Neural cell (in vitro differentiated cells): ENCODE measurements at regions not wholly inside any gene's neighbourhood (a gene's known extent, or its start where the extent isn't known, plus 50 kb on each side); places are given as distances from the start of the nearest gene placed in this dataset.

Experiments used
- H2AFZ ChIP-seq: fragments of 200-600, 300-800 bp; sonication (generic), shearing (Covaris generic); 2 replicates; pipeline ENCODE4 v1.6.0; 2014; ENCODE audit warnings: low read depth, mild to moderate bottlenecking, antibody characterized with exemption, low read length, moderate library complexity
- H3F3A ChIP-seq: fragments of 200-600 bp; shearing (Covaris generic); 2 replicates; pipeline ENCODE4 v1.6.1; 2016; ENCODE audit warnings: mild to moderate bottlenecking, moderate library complexity, mixed read lengths, antibody characterized with exemption, low read length; ENCODE audit not compliant: insufficient read depth, poor library complexity, severe bottlenecking
- H3K27ac ChIP-seq: fragments of 200-600, 300-800 bp; sonication (generic), shearing (Covaris generic); 2 replicates; pipeline ENCODE4 v1.5.1; 2014; ENCODE audit warnings: mild to moderate bottlenecking, low read length, moderate library complexity
- H3K27me3 ChIP-seq: fragments of 300-800, 200-600 bp; sonication (generic), shearing (Covaris generic); 2 replicates; pipeline ENCODE4 v1.6.0; 2014; ENCODE audit warnings: mild to moderate bottlenecking, low read depth, low read length, moderate library complexity; ENCODE audit not compliant: insufficient read depth
- H3K36me3 ChIP-seq: fragments of 300-800, 200-600 bp; sonication (generic), shearing (Covaris generic); 2 replicates; pipeline ENCODE4 v1.5.1; 2014; ENCODE audit warnings: mild to moderate bottlenecking, antibody characterized with exemption, low read length, moderate library complexity; ENCODE audit not compliant: insufficient read depth
- H3K4me2 ChIP-seq: fragments of 300-800, 200-600 bp; sonication (generic), shearing (Covaris generic); 2 replicates; pipeline ENCODE4 v1.6.0; 2014; ENCODE audit warnings: mild to moderate bottlenecking, low read length
- H3K4me3 ChIP-seq: fragments of 300-800, 200-600 bp; sonication (generic), shearing (Covaris generic); 2 replicates; pipeline ENCODE4 v1.5.1; 2014; ENCODE audit warnings: mild to moderate bottlenecking, low read length, moderate library complexity
- H3K79me2 ChIP-seq: fragments of 200-600 bp; shearing (Covaris generic); replicated peaks from 2 replicates; pipeline ENCODE4 v1.6.0; 2014; ENCODE audit warnings: mild to moderate bottlenecking, low read length, moderate library complexity; ENCODE audit not compliant: insufficient read depth
- H3K9ac ChIP-seq: fragments of 300-800, 200-600 bp; sonication (generic), shearing (Covaris generic); 2 replicates; pipeline ENCODE4 v1.6.1; 2016; ENCODE audit warnings: mild to moderate bottlenecking, low read length, mixed read lengths
- H3K9me2 ChIP-seq: fragments of 200-600 bp; shearing (Covaris generic); 2 replicates; pipeline ENCODE4 v1.6.1; 2016; ENCODE audit warnings: mild to moderate bottlenecking, low read length, mixed read lengths; ENCODE audit not compliant: insufficient read depth
- H3K9me3 ChIP-seq: fragments of 200-600, 300-800 bp; sonication (generic), shearing (Covaris generic); 2 replicates; pipeline ENCODE4 v1.6.1; 2016; ENCODE audit warnings: mild to moderate bottlenecking, mixed run types, low read length, moderate library complexity, mixed read lengths
- H4K20me1 ChIP-seq: fragments of 200-600 bp; shearing (Covaris generic); 2 replicates; pipeline ENCODE4 v1.6.1; 2016; ENCODE audit warnings: mild to moderate bottlenecking, mixed run types; ENCODE audit not compliant: insufficient read depth
- CTCF ChIP-seq: fragments of 450-650 bp; IDR thresholded peaks from 2 replicates; pipeline ENCODE4 v1.5.1; 2014; ENCODE audit warnings: antibody characterized with exemption, mild to moderate bottlenecking, moderate library complexity; ENCODE audit not compliant: poor library complexity, severe bottlenecking
- EP300 ChIP-seq: fragments of 450-650 bp; conservative IDR thresholded peaks from 2 replicates; pipeline ENCODE4 v1.6.1; 2014; ENCODE audit warnings: antibody characterized with exemption, mild to moderate bottlenecking, moderate library complexity; ENCODE audit not compliant: poor library complexity, severe bottlenecking
- EZH2 ChIP-seq: fragments of 200-600, 300-800 bp; shearing (Covaris generic), sonication (generic); IDR thresholded peaks from 2 replicates; pipeline ENCODE4 v1.6.1; 2014; ENCODE audit warnings: antibody characterized with exemption, low read length, borderline replicate concordance, mild to moderate bottlenecking; ENCODE audit not compliant: insufficient read depth, poor library complexity, severe bottlenecking
- MXI1 ChIP-seq: fragments of 450-650 bp; conservative IDR thresholded peaks from 2 replicates; pipeline ENCODE4 v1.6.1; 2014; ENCODE audit warnings: antibody characterized with exemption, mild to moderate bottlenecking; ENCODE audit not compliant: poor library complexity, severe bottlenecking
- POLR2AphosphoS5 ChIP-seq: IDR thresholded peaks from 2 replicates; pipeline ENCODE4 v1.6.1; 2012
- RAD21 ChIP-seq: fragments of 450-650 bp; conservative IDR thresholded peaks from 2 replicates; pipeline ENCODE4 v1.6.1; 2014; ENCODE audit warnings: antibody characterized with exemption, mild to moderate bottlenecking, moderate library complexity
- REST ChIP-seq: IDR thresholded peaks from 2 replicates; pipeline ENCODE4 v1.6.1; 2012; ENCODE audit warnings: borderline replicate concordance
- SMC3 ChIP-seq: fragments of 450-650 bp; conservative IDR thresholded peaks from 2 replicates; pipeline ENCODE4 v1.6.1; 2014; ENCODE audit warnings: antibody characterized with exemption, mild to moderate bottlenecking, moderate library complexity; ENCODE audit not compliant: poor library complexity
- TAF1 ChIP-seq: IDR thresholded peaks from 2 replicates; pipeline ENCODE4 v1.6.1; 2012; ENCODE audit warnings: low read depth

- Histone ChIP-seq H3K36me3 (no peaks in the 10 kb centered on the region), H3F3A (no peaks in the 10 kb centered on the region), H3K9me3 (no peaks in the 10 kb centered on the region), H3K27me3 (no peaks in the 10 kb centered on the region), H3K9ac (no peak overlapping the region), H3K4me3 (no peak overlapping the region), H3K79me2 (no peaks in the 10 kb centered on the region), H3K9me2 (no peaks in the 10 kb centered on the region), H4K20me1 (no peaks in the 10 kb centered on the region), H3K4me2 (no peak overlapping the region), H2AFZ (no peak overlapping the region), H3K27ac (no peak overlapping the region)
- TF ChIP-seq POLR2AphosphoS5 (no peak), EZH2 (no peak), CTCF (no peak), EP300 (no peak), SMC3 (no peak), RAD21 (no peak), REST (no peak), TAF1 (no peak), MXI1 (no peak)
Measured at GRCh38 chr12:124718458-124718857, 145.2 kb downstream of the SCARB1 start.

- H3K27me3 ChIP-seq = no peaks in the 10 kb centered on the region
- no peaks in the 10 kb centered on the region for H3K9me2 ChIP-seq
- H4K20me1 ChIP-seq = no peaks in the 10 kb centered on the region
- no peaks in the 10 kb centered on the region for H3K9me3 ChIP-seq
- TF ChIP-seq CTCF (no peak), EP300 (no peak), MXI1 (no peak), TAF1 (no peak), SMC3 (no peak), EZH2 (no peak), REST (no peak), RAD21 (no peak), POLR2AphosphoS5 (no peak)
- no peak overlapping the region for H3K4me2 ChIP-seq
- H2AFZ ChIP-seq = no peak overlapping the region
- no peak overlapping the region for H3K4me3 ChIP-seq
- H3K79me2 ChIP-seq = no peaks in the 10 kb centered on the region
- no peak overlapping the region for H3K9ac ChIP-seq
- no peaks in the 10 kb centered on the region for H3F3A ChIP-seq
- H3K27ac ChIP-seq = no peak overlapping the region
- H3K36me3 ChIP-seq = no peaks in the 10 kb centered on the region
Measured at GRCh38 chr12:124718036-124718435, 145.6 kb downstream of the SCARB1 start.
